Tibial artery (tissue), 4 donors: ENCODE measurements at regions not wholly inside any gene's neighbourhood (a gene's known extent, or its start where the extent isn't known, plus 50 kb on each side); places are given as distances from the start of the nearest gene placed in this dataset.

Experiments
- DNase-seq, 2 donors: peaks; one replicate each; pipeline ENCODE4 v3.0.0-alpha.2; 2019
- H3K27ac ChIP-seq, 2 donors: fragments of 200-600 bp; sonication (generic) in 1 of 2; 1 replicate in 1 of 2; 2 replicates in 1 of 2; pipeline ENCODE4 v1.5.1; 2018 to 2019; ENCODE audit warnings: mild to moderate bottlenecking in 1 of 2
- H3K27me3 ChIP-seq, 2 donors: fragments of 200-600 bp; sonication (generic) in 1 of 2; one replicate each; pipeline versions ENCODE4 v1.5.1 to v1.6.0; 2016 to 2019
- H3K36me3 ChIP-seq, 3 donors: fragments of 200-600 bp; sonication (generic) in 2 of 3; one replicate each; pipeline ENCODE4 v1.5.1; 2016 to 2019; ENCODE audit warnings: mild to moderate bottlenecking in 2 of 3
- H3K4me1 ChIP-seq, 4 donors: fragments of 200-600 bp; sonication (generic) in 2 of 4; 1 replicate in 3 of 4; 2 replicates in 1 of 4; pipeline ENCODE4 v1.5.1; 2016 to 2019
- H3K4me3 ChIP-seq, 2 donors: fragments of 200-600 bp; sonication (generic) in 1 of 2; 1 replicate in 1 of 2; 2 replicates in 1 of 2; pipeline ENCODE4 v1.5.1; 2018 to 2019; ENCODE audit warnings: mild to moderate bottlenecking in 2 of 2
- H3K9me3 ChIP-seq, 3 donors: fragments of 200-600 bp; sonication (generic) in 1 of 3; one replicate each; pipeline ENCODE4 v1.5.1; 2016 to 2019
- CTCF ChIP-seq, 2 experiments: fragments of 200-600 bp in 1 of 2; fragments of 450-650 bp in 1 of 2; IDR thresholded peaks; one replicate each; pipeline ENCODE4 v1.5.1; 2017 to 2019; ENCODE audit warnings: antibody characterized with exemption in 2 of 2, mild to moderate bottlenecking in 1 of 2, moderate library complexity in 1 of 2
- intact Hi-C: fragments of 100-400 bp; cut with DNase I; formaldehyde crosslinking; loops from one replicate; pipeline ENCODE4 v1.15.0; 2023; ENCODE audit warnings: low total_unique reads

GRCh38 chr1:163596541-163597258, 274.9 kb downstream of the NUF2 start:
- intact Hi-C loops, result no loop called here
- H3K27me3 ChIP-seq, result no peaks in the 10 kb centered on the region
- DNase-seq, result no peak
- no peak for TF ChIP-seq CTCF (IDR thresholded peaks at IDR 0.05)
- H3K9me3 ChIP-seq, result no peaks in the 10 kb centered on the region
- no peaks in the 10 kb centered on the region for H3K4me1 ChIP-seq
- no peak overlapping the region for H3K4me3 ChIP-seq
- no peak overlapping the region for H3K27ac ChIP-seq
- no peaks in the 10 kb centered on the region for H3K36me3 ChIP-seq

DNA sequence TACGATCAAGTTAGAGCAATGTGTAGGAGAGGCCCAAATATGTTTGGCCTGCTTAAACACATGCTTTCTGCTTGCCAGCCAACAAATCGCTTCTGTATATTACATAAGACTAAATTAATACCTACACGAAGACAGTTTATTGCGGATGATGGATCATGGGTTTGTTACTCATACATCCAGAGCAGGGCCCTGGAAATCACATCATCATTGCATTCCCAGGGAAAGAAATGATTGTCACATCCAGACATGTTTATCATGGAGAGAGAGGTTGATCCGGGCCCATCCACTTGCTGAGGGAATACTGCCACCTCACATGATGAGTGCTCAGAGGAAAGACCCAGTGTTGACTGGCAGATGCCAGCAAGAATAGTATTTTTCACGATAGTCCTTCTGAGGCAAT, 282.6 kb downstream of the NUF2 start:
- no peak overlapping the region for H3K27ac ChIP-seq
- H3K9me3 ChIP-seq, result no peaks in the 10 kb centered on the region
- H3K4me3 ChIP-seq, result no peak overlapping the region
- DNase-seq, result no peak
- no peaks in the 10 kb centered on the region for H3K27me3 ChIP-seq
- no peaks in the 10 kb centered on the region for H3K4me1 ChIP-seq
- H3K36me3 ChIP-seq, result no peaks in the 10 kb centered on the region
- intact Hi-C loops, result no loop called here
- TF ChIP-seq CTCF (IDR thresholded peaks at IDR 0.05), result no peak

- TF ChIP-seq CTCF (IDR thresholded peaks at IDR 0.05), result no peak
- Histone ChIP-seq H3K4me3 (no peak overlapping the region), H3K36me3 (no peaks in the 10 kb centered on the region), H3K27me3 (no peaks in the 10 kb centered on the region), H3K27ac (no peak overlapping the region), H3K4me1 (no peaks in the 10 kb centered on the region), H3K9me3 (no peaks in the 10 kb centered on the region)
- intact Hi-C loops, result no loop called here
- no peak for DNase-seq
These were observed 283.1 kb downstream of the NUF2 start for GRCh38 chr1:163604896-163605295.

DNA sequence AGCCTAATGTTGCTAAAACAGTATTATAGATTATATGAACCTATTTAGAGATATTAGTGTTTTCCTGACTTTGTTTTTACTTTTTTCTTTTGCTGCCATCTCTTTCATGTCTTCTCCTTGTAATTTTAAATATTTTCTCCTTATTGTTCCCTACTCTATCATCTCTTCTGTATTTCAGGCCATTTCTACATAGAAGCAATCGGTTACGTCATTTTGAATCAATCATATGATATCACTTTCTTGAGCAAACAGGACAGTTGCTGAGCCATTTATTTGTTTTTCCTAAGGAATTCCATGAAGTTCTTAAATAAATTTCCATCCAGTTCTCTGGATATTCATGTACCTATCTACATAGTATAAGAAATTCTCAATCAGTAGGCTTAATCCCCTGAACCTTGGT, 287.2 kb downstream of the NUF2 start:
- H3K36me3 ChIP-seq, result no peaks in the 10 kb centered on the region
- no peak overlapping the region for H3K27ac ChIP-seq
- H3K4me1 ChIP-seq, result no peaks in the 10 kb centered on the region
- no peaks in the 10 kb centered on the region for H3K9me3 ChIP-seq
- H3K4me3 ChIP-seq, result no peak overlapping the region
- no peaks in the 10 kb centered on the region for H3K27me3 ChIP-seq
- no peak for TF ChIP-seq CTCF (IDR thresholded peaks at IDR 0.05)
- intact Hi-C loops, result no loop called here
- DNase-seq, result no peak

- Histone ChIP-seq H3K27ac (no peak overlapping the region), H3K4me3 (no peak overlapping the region), H3K4me1 (no peaks in the 10 kb centered on the region), H3K27me3 (no peaks in the 10 kb centered on the region), H3K36me3 (no peaks in the 10 kb centered on the region), H3K9me3 (no peaks in the 10 kb centered on the region)
- no peak for DNase-seq
- intact Hi-C loops, result no loop called here
- TF ChIP-seq CTCF (IDR thresholded peaks at IDR 0.05), result no peak
These were observed 288.1 kb downstream of the NUF2 start for GRCh38 chr1:163609858-163610257.

DNA sequence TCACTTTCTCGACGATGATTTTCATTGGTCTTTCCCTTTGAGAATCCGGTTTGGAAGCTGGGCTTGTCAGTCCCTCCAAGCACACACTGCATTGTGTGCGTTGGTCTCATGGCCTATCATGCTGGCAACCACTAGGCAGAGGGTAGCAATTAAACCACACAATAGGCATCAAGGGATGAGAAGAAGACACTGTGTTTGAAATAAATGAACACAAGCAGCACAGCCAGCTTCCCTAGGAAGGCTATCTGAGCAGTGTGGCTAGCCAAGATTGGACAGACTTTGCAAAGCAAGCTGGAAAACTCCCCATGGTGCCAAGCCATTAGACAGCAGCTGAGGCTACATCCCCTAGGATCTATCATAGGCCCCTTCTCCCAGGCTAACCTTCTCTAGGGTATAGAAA, 288.7 kb downstream of the NUF2 start:
- Histone ChIP-seq H3K27ac (no peak overlapping the region), H3K4me3 (no peak overlapping the region), H3K27me3 (no peaks in the 10 kb centered on the region), H3K9me3 (no peaks in the 10 kb centered on the region), H3K36me3 (no peaks in the 10 kb centered on the region), H3K4me1 (no peaks in the 10 kb centered on the region)
- no peak for TF ChIP-seq CTCF (IDR thresholded peaks at IDR 0.05)
- intact Hi-C loops, result no loop called here
- no peak for DNase-seq
